Upper lobe of left lung (tissue), 4 donors: ENCODE measurements at regions not wholly inside any gene's neighbourhood (a gene's known extent, or its start where the extent isn't known, plus 50 kb on each side); places are given as distances from the start of the nearest gene placed in this dataset.

Experiments
- CTCF ChIP-seq, 6 experiments: fragments of 450-650 bp in 4 of 6; fragments of 200-600 bp in 2 of 6; sonication (generic) in 2 of 6; IDR thresholded peaks; one replicate each; pipeline ENCODE4 v1.5.1; 2016 to 2019; ENCODE audit warnings: antibody characterized with exemption in 6 of 6
- EP300 ChIP-seq, 4 donors: sonication (generic); formaldehyde crosslinking; IDR thresholded peaks; one replicate each; pipeline ENCODE4 v1.5.1; 2017; ENCODE audit warnings: antibody characterized with exemption in 4 of 4, control low read depth in 2 of 4
- POLR2A ChIP-seq, 4 donors: fragments of 450-650 bp; IDR thresholded peaks; one replicate each; pipeline ENCODE4 v1.5.1; 2016 to 2017; ENCODE audit warnings: antibody characterized with exemption in 4 of 4, mild to moderate bottlenecking in 2 of 4
- POLR2AphosphoS5 ChIP-seq, 2 donors: sonication (generic); formaldehyde crosslinking; IDR thresholded peaks; one replicate each; pipeline ENCODE4 v1.5.1; 2017; ENCODE audit warnings: antibody characterized with exemption in 2 of 2

GRCh38 chr4:23958749-23959148, 68.9 kb upstream of the PPARGC1A start:
- TF ChIP-seq CTCF (IDR thresholded peaks at IDR 0.05) (no peak), EP300 (IDR thresholded peaks at IDR 0.05) (no peak), POLR2A (IDR thresholded peaks at IDR 0.05) (no peak), POLR2AphosphoS5 (IDR thresholded peaks at IDR 0.05) (no peak)
